ENCODE measurements at regions not wholly inside any gene's neighbourhood (a gene's known extent, or its start where the extent isn't known, plus 50 kb on each side); places are given as distances from the start of the nearest gene placed in this dataset.

DNA sequence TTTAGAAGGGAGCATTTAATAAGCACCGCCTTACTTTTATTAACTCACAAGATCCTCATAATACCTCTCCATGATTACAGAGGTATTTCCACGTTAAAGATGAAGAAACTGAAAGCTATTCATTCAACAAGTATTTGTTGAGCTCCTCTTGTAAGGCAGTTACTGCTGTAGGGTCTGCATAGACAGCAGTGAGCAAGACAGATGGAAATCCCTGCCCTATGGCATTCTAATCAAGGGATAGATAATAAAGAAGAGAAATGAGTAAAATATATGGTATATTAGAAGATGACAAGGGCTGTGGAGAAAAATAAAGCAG, 77.8 kb upstream of the CTNNBL1 start:
- H3K36me3 ChIP-seq = no peaks in the 10 kb centered on the region
- intact Hi-C loops (cut with DNase I; ENCODE audit: low total_unique reads) = no loop called here
- no peaks in the 10 kb centered on the region for H3K9me3 ChIP-seq
- no peak overlapping the region for H3K27ac ChIP-seq
- H3K27me3 ChIP-seq = peaks cover 0 to 6% (median 0%) of the 10 kb centered on the region in 3 donors
- no peak overlapping the region for H3K4me3 ChIP-seq
- ATAC-seq (no peak), DNase-seq (no peak)
- TF ChIP-seq POLR2A (IDR thresholded peaks at IDR 0.05) (no peak), CTCF (IDR thresholded peaks at IDR 0.05 in 4 of 5, conservative IDR thresholded peaks at IDR 0.05 in 1 of 5) (no peak)
- no peaks in the 10 kb centered on the region for H3K4me1 ChIP-seq
- in situ Hi-C loops (cut with MboI; ENCODE audit: low sequenced_read_pairs in 4 of 4) = no loop called here

GRCh38 chr20:37615340-37616109, 78.3 kb upstream of the CTNNBL1 start:
- in situ Hi-C loops (cut with MboI; ENCODE audit: low sequenced_read_pairs in 4 of 4) = no loop called here
- no peak for DNase-seq
- peak in 1 of 2 donors; percentile 49 for ATAC-seq
- intact Hi-C loops (cut with DNase I; ENCODE audit: low total_unique reads) = no loop called here
- Histone ChIP-seq H3K4me1 (no peaks in the 10 kb centered on the region), H3K36me3 (no peaks in the 10 kb centered on the region), H3K4me3 (no peak overlapping the region), H3K27me3 (peaks cover 0 to 6% (median 0%) of the 10 kb centered on the region in 3 donors), H3K27ac (no peak overlapping the region), H3K9me3 (no peaks in the 10 kb centered on the region)
- TF ChIP-seq POLR2A (IDR thresholded peaks at IDR 0.05) (no peak), CTCF (IDR thresholded peaks at IDR 0.05 in 4 of 5, conservative IDR thresholded peaks at IDR 0.05 in 1 of 5) (peak in 3 of 5 experiments; percentile 35 to 65 (median 37))

- in situ Hi-C loops (cut with MboI; ENCODE audit: low sequenced_read_pairs in 4 of 4) = no loop called here
- TF ChIP-seq POLR2A (IDR thresholded peaks at IDR 0.05) (no peak), CTCF (IDR thresholded peaks at IDR 0.05 in 4 of 5, conservative IDR thresholded peaks at IDR 0.05 in 1 of 5) (no peak)
- no peaks in the 10 kb centered on the region for H3K9me3 ChIP-seq
- H3K4me3 ChIP-seq = no peak overlapping the region
- H3K4me1 ChIP-seq = no peaks in the 10 kb centered on the region
- intact Hi-C loops (cut with DNase I; ENCODE audit: low total_unique reads) = no loop called here
- ATAC-seq (no peak), DNase-seq (no peak)
- H3K27ac ChIP-seq = no peak overlapping the region
- peaks cover 0 to 4% (median 0%) of the 10 kb centered on the region in 3 donors for H3K27me3 ChIP-seq
- H3K36me3 ChIP-seq = no peaks in the 10 kb centered on the region
Measured at GRCh38 chr20:37611852-37612251, 82.0 kb upstream of the CTNNBL1 start.

GRCh38 chr20:37611346-37611745, 82.5 kb upstream of the CTNNBL1 start:
- intact Hi-C loops (cut with DNase I; ENCODE audit: low total_unique reads) = no loop called here
- Histone ChIP-seq H3K4me3 (no peak overlapping the region), H3K9me3 (no peaks in the 10 kb centered on the region), H3K36me3 (no peaks in the 10 kb centered on the region), H3K27me3 (peaks cover 0 to 4% (median 0%) of the 10 kb centered on the region in 3 donors), H3K4me1 (no peaks in the 10 kb centered on the region), H3K27ac (no peak overlapping the region)
- in situ Hi-C loops (cut with MboI; ENCODE audit: low sequenced_read_pairs in 4 of 4) = no loop called here
- DNase-seq (no peak), ATAC-seq (no peak)
- TF ChIP-seq POLR2A (IDR thresholded peaks at IDR 0.05) = no peak
- no peak for TF ChIP-seq CTCF (IDR thresholded peaks at IDR 0.05 in 4 of 5, conservative IDR thresholded peaks at IDR 0.05 in 1 of 5)
